Neural cell (in vitro differentiated cells): ENCODE measurements at regions not wholly inside any gene's neighbourhood (a gene's known extent, or its start where the extent isn't known, plus 50 kb on each side); places are given as distances from the start of the nearest gene placed in this dataset.

Source experiments
- H2AFZ ChIP-seq: fragments of 200-600, 300-800 bp; sonication (generic), shearing (Covaris generic); 2 replicates; pipeline ENCODE4 v1.6.0; 2014; ENCODE audit warnings: low read depth, mild to moderate bottlenecking, antibody characterized with exemption, low read length, moderate library complexity
- H3F3A ChIP-seq: fragments of 200-600 bp; shearing (Covaris generic); 2 replicates; pipeline ENCODE4 v1.6.1; 2016; ENCODE audit warnings: mild to moderate bottlenecking, moderate library complexity, mixed read lengths, antibody characterized with exemption, low read length; ENCODE audit not compliant: insufficient read depth, poor library complexity, severe bottlenecking
- H3K27ac ChIP-seq: fragments of 200-600, 300-800 bp; sonication (generic), shearing (Covaris generic); 2 replicates; pipeline ENCODE4 v1.5.1; 2014; ENCODE audit warnings: mild to moderate bottlenecking, low read length, moderate library complexity
- H3K27me3 ChIP-seq: fragments of 300-800, 200-600 bp; sonication (generic), shearing (Covaris generic); 2 replicates; pipeline ENCODE4 v1.6.0; 2014; ENCODE audit warnings: mild to moderate bottlenecking, low read depth, low read length, moderate library complexity; ENCODE audit not compliant: insufficient read depth
- H3K36me3 ChIP-seq: fragments of 300-800, 200-600 bp; sonication (generic), shearing (Covaris generic); 2 replicates; pipeline ENCODE4 v1.5.1; 2014; ENCODE audit warnings: mild to moderate bottlenecking, antibody characterized with exemption, low read length, moderate library complexity; ENCODE audit not compliant: insufficient read depth
- H3K4me2 ChIP-seq: fragments of 300-800, 200-600 bp; sonication (generic), shearing (Covaris generic); 2 replicates; pipeline ENCODE4 v1.6.0; 2014; ENCODE audit warnings: mild to moderate bottlenecking, low read length
- H3K4me3 ChIP-seq: fragments of 300-800, 200-600 bp; sonication (generic), shearing (Covaris generic); 2 replicates; pipeline ENCODE4 v1.5.1; 2014; ENCODE audit warnings: mild to moderate bottlenecking, low read length, moderate library complexity
- H3K79me2 ChIP-seq: fragments of 200-600 bp; shearing (Covaris generic); replicated peaks from 2 replicates; pipeline ENCODE4 v1.6.0; 2014; ENCODE audit warnings: mild to moderate bottlenecking, low read length, moderate library complexity; ENCODE audit not compliant: insufficient read depth
- H3K9ac ChIP-seq: fragments of 300-800, 200-600 bp; sonication (generic), shearing (Covaris generic); 2 replicates; pipeline ENCODE4 v1.6.1; 2016; ENCODE audit warnings: mild to moderate bottlenecking, low read length, mixed read lengths
- H3K9me2 ChIP-seq: fragments of 200-600 bp; shearing (Covaris generic); 2 replicates; pipeline ENCODE4 v1.6.1; 2016; ENCODE audit warnings: mild to moderate bottlenecking, low read length, mixed read lengths; ENCODE audit not compliant: insufficient read depth
- H3K9me3 ChIP-seq: fragments of 200-600, 300-800 bp; sonication (generic), shearing (Covaris generic); 2 replicates; pipeline ENCODE4 v1.6.1; 2016; ENCODE audit warnings: mild to moderate bottlenecking, mixed run types, low read length, moderate library complexity, mixed read lengths
- H4K20me1 ChIP-seq: fragments of 200-600 bp; shearing (Covaris generic); 2 replicates; pipeline ENCODE4 v1.6.1; 2016; ENCODE audit warnings: mild to moderate bottlenecking, mixed run types; ENCODE audit not compliant: insufficient read depth
- CTCF ChIP-seq: fragments of 450-650 bp; IDR thresholded peaks from 2 replicates; pipeline ENCODE4 v1.5.1; 2014; ENCODE audit warnings: antibody characterized with exemption, mild to moderate bottlenecking, moderate library complexity; ENCODE audit not compliant: poor library complexity, severe bottlenecking
- EP300 ChIP-seq: fragments of 450-650 bp; conservative IDR thresholded peaks from 2 replicates; pipeline ENCODE4 v1.6.1; 2014; ENCODE audit warnings: antibody characterized with exemption, mild to moderate bottlenecking, moderate library complexity; ENCODE audit not compliant: poor library complexity, severe bottlenecking
- EZH2 ChIP-seq: fragments of 200-600, 300-800 bp; shearing (Covaris generic), sonication (generic); IDR thresholded peaks from 2 replicates; pipeline ENCODE4 v1.6.1; 2014; ENCODE audit warnings: antibody characterized with exemption, low read length, borderline replicate concordance, mild to moderate bottlenecking; ENCODE audit not compliant: insufficient read depth, poor library complexity, severe bottlenecking
- MXI1 ChIP-seq: fragments of 450-650 bp; conservative IDR thresholded peaks from 2 replicates; pipeline ENCODE4 v1.6.1; 2014; ENCODE audit warnings: antibody characterized with exemption, mild to moderate bottlenecking; ENCODE audit not compliant: poor library complexity, severe bottlenecking
- POLR2AphosphoS5 ChIP-seq: IDR thresholded peaks from 2 replicates; pipeline ENCODE4 v1.6.1; 2012
- RAD21 ChIP-seq: fragments of 450-650 bp; conservative IDR thresholded peaks from 2 replicates; pipeline ENCODE4 v1.6.1; 2014; ENCODE audit warnings: antibody characterized with exemption, mild to moderate bottlenecking, moderate library complexity
- REST ChIP-seq: IDR thresholded peaks from 2 replicates; pipeline ENCODE4 v1.6.1; 2012; ENCODE audit warnings: borderline replicate concordance
- SMC3 ChIP-seq: fragments of 450-650 bp; conservative IDR thresholded peaks from 2 replicates; pipeline ENCODE4 v1.6.1; 2014; ENCODE audit warnings: antibody characterized with exemption, mild to moderate bottlenecking, moderate library complexity; ENCODE audit not compliant: poor library complexity
- TAF1 ChIP-seq: IDR thresholded peaks from 2 replicates; pipeline ENCODE4 v1.6.1; 2012; ENCODE audit warnings: low read depth
- small RNA-seq, 3 experiments: library from RNA; depleted of rRNA; stranded (forward); fragments of <200 nt; gene quantifications; one replicate each; pipeline ENCODE3, GENCODE V24; 2012

- no peaks in the 10 kb centered on the region for H3K36me3 ChIP-seq
- H3K27ac ChIP-seq: no peak overlapping the region
- no peak overlapping the region for H2AFZ ChIP-seq
- H3K79me2 ChIP-seq: no peaks in the 10 kb centered on the region
- H4K20me1 ChIP-seq: no peaks in the 10 kb centered on the region
- no peak overlapping the region for H3K9ac ChIP-seq
- H3K9me3 ChIP-seq: peaks cover 8% of the 10 kb centered on the region
- no peaks in the 10 kb centered on the region for H3K9me2 ChIP-seq
- no peak for TF ChIP-seq EZH2
- TF ChIP-seq TAF1: no peak
- no peak for TF ChIP-seq POLR2AphosphoS5
- TF ChIP-seq EP300: no peak
- no peak for TF ChIP-seq SMC3
- TF ChIP-seq REST: no peak
- TF ChIP-seq CTCF: no peak
- no peak for TF ChIP-seq MXI1
- TF ChIP-seq RAD21: no peak
- no peaks in the 10 kb centered on the region for H3K27me3 ChIP-seq
- H3K4me2 ChIP-seq: no peak overlapping the region
- H3K4me3 ChIP-seq: no peak overlapping the region
- no peaks in the 10 kb centered on the region for H3F3A ChIP-seq
Measured at GRCh38 chr9:93730648-93731047, 154.3 kb downstream of the PHF2 start.

GRCh38 chr9:93730217-93730616 is 153.8 kb downstream of the PHF2 start:
- H4K20me1 ChIP-seq: no peaks in the 10 kb centered on the region
- H2AFZ ChIP-seq: no peak overlapping the region
- H3K27ac ChIP-seq: no peak overlapping the region
- H3K4me3 ChIP-seq: no peak overlapping the region
- no peaks in the 10 kb centered on the region for H3K36me3 ChIP-seq
- TF ChIP-seq TAF1 (no peak), EP300 (no peak), MXI1 (no peak), SMC3 (no peak), CTCF (no peak)
- no peaks in the 10 kb centered on the region for H3K27me3 ChIP-seq
- no peaks in the 10 kb centered on the region for H3F3A ChIP-seq
- H3K4me2 ChIP-seq: no peak overlapping the region
- H3K9me3 ChIP-seq: peaks cover 8% of the 10 kb centered on the region
- no peaks in the 10 kb centered on the region for H3K79me2 ChIP-seq
- H3K9ac ChIP-seq: no peak overlapping the region
- no peaks in the 10 kb centered on the region for H3K9me2 ChIP-seq

Small RNAs in the stretch of these regions (small RNA-seq; reads per million reads assigned to genes)
- gene MIR4291: 0 reads per million in 3 experiments
